ENCODE measurements at regions not wholly inside any gene's neighbourhood (a gene's known extent, or its start where the extent isn't known, plus 50 kb on each side); places are given as distances from the start of the nearest gene placed in this dataset.

DNA sequence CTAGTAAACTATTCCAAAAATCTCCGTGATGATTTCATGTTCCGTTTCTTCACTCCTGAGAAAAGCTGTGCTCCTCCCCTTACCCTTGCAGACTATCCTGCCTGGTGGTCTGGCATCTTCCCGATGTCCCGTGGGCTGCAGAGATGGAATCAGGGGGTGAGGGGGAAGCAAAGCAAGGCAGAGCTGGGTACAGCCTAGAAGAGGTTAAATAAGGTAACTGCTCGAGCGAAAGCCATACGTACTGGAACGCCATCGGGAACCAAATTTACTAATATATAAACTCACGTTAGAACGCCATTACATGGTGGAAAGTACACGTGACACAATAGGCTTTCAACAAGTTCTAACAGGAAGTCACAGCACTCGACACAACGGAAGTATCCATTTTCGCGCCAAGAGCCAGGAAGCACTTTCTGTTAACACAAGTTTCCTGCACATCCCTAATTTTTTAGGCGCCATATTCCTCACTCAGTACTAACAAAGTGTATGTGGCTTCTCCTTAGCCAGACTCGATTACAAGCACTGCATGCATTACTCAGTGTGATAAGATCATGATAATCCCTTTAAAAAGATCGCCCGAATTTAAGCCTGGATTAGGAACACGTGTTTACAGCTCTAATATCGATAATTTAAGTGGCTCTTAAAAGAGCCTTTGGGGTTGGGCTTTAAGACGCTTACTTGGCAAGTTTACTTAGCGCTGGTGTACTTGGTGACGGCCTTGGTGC is 101.6 kb upstream of the PRSS16 start (continued):
- no peak for TF ChIP-seq ZNF713 (CRISPR knock-in tag; IDR thresholded peaks at IDR 0.05)
- TF ChIP-seq SMYD3 (CRISPR knock-in tag; IDR thresholded peaks at IDR 0.05): no peak
- TF ChIP-seq NFE2L2 (IDR thresholded peaks at IDR 0.05; ENCODE audit: low read length): no peak
- TF ChIP-seq POLR2A (IDR thresholded peaks at IDR 0.05; ENCODE audit: insufficient read depth in 1 of 2, low read depth in 2 of 2, low read length in 2 of 2): peak in 1 of 2 experiments; percentile 60; a peak in 2 of 4 replicates
- TF ChIP-seq ATRX (CRISPR knock-in tag; IDR thresholded peaks at IDR 0.05; ENCODE audit: borderline replicate concordance): no peak
- TF ChIP-seq, protein P1, sequence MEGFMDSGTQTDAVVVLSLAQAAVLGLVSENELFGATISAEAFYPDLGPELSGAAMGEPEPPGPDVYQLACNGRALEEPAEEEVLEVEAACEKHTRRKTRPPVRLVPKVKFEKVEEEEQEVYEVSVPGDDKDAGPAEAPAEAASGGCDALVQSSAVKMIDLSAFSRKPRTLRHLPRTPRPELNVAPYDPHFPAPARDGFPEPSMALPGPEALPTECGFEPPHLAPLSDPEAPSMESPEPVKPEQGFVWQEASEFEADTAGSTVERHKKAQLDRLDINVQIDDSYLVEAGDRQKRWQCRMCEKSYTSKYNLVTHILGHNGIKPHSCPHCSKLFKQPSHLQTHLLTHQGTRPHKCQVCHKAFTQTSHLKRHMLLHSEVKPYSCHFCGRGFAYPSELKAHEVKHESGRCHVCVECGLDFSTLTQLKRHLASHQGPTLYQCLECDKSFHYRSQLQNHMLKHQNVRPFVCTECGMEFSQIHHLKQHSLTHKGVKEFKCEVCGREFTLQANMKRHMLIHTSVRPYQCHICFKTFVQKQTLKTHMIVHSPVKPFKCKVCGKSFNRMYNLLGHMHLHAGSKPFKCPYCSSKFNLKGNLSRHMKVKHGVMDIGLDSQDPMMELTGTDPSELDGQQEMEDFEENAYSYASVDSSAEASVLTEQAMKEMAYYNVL (CRISPR knock-in tag; IDR thresholded peaks at IDR 0.05; ENCODE audit: borderline replicate concordance): no peak
- TF ChIP-seq SP5 (CRISPR knock-in tag; IDR thresholded peaks at IDR 0.05; ENCODE audit: borderline replicate concordance, low read depth): no peak
- peak; percentile 37; the same call in 1 of the 2 replicates for TF ChIP-seq ZMYM4 (CRISPR knock-in tag; IDR thresholded peaks at IDR 0.05)
- no peak for TF ChIP-seq MNT (IDR thresholded peaks at IDR 0.05)
- no peak for TF ChIP-seq ZNF75D (CRISPR knock-in tag; IDR thresholded peaks at IDR 0.05; ENCODE audit: borderline replicate concordance)
- TF ChIP-seq, protein P2, sequence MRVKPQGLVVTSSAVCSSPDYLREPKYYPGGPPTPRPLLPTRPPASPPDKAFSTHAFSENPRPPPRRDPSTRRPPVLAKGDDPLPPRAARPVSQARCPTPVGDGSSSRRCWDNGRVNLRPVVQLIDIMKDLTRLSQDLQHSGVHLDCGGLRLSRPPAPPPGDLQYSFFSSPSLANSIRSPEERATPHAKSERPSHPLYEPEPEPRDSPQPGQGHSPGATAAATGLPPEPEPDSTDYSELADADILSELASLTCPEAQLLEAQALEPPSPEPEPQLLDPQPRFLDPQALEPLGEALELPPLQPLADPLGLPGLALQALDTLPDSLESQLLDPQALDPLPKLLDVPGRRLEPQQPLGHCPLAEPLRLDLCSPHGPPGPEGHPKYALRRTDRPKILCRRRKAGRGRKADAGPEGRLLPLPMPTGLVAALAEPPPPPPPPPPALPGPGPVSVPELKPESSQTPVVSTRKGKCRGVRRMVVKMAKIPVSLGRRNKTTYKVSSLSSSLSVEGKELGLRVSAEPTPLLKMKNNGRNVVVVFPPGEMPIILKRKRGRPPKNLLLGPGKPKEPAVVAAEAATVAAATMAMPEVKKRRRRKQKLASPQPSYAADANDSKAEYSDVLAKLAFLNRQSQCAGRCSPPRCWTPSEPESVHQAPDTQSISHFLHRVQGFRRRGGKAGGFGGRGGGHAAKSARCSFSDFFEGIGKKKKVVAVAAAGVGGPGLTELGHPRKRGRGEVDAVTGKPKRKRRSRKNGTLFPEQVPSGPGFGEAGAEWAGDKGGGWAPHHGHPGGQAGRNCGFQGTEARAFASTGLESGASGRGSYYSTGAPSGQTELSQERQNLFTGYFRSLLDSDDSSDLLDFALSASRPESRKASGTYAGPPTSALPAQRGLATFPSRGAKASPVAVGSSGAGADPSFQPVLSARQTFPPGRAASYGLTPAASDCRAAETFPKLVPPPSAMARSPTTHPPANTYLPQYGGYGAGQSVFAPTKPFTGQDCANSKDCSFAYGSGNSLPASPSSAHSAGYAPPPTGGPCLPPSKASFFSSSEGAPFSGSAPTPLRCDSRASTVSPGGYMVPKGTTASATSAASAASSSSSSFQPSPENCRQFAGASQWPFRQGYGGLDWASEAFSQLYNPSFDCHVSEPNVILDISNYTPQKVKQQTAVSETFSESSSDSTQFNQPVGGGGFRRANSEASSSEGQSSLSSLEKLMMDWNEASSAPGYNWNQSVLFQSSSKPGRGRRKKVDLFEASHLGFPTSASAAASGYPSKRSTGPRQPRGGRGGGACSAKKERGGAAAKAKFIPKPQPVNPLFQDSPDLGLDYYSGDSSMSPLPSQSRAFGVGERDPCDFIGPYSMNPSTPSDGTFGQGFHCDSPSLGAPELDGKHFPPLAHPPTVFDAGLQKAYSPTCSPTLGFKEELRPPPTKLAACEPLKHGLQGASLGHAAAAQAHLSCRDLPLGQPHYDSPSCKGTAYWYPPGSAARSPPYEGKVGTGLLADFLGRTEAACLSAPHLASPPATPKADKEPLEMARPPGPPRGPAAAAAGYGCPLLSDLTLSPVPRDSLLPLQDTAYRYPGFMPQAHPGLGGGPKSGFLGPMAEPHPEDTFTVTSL (CRISPR knock-in tag; IDR thresholded peaks at IDR 0.05; ENCODE audit: borderline replicate concordance): 0 out of 2 replicates have a peak, but pooled peaks have one; percentile 20
- TF ChIP-seq ZNF296 (CRISPR knock-in tag; conservative IDR thresholded peaks at IDR 0.05): no peak
- TF ChIP-seq MYC (CRISPR knock-in tag; IDR thresholded peaks at IDR 0.05; ENCODE audit: borderline replicate concordance): no peak
- TF ChIP-seq, protein P3, sequence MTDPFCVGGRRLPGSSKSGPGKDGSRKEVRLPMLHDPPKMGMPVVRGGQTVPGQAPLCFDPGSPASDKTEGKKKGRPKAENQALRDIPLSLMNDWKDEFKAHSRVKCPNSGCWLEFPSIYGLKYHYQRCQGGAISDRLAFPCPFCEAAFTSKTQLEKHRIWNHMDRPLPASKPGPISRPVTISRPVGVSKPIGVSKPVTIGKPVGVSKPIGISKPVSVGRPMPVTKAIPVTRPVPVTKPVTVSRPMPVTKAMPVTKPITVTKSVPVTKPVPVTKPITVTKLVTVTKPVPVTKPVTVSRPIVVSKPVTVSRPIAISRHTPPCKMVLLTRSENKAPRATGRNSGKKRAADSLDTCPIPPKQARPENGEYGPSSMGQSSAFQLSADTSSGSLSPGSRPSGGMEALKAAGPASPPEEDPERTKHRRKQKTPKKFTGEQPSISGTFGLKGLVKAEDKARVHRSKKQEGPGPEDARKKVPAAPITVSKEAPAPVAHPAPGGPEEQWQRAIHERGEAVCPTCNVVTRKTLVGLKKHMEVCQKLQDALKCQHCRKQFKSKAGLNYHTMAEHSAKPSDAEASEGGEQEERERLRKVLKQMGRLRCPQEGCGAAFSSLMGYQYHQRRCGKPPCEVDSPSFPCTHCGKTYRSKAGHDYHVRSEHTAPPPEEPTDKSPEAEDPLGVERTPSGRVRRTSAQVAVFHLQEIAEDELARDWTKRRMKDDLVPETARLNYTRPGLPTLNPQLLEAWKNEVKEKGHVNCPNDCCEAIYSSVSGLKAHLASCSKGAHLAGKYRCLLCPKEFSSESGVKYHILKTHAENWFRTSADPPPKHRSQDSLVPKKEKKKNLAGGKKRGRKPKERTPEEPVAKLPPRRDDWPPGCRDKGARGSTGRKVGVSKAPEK (CRISPR knock-in tag; IDR thresholded peaks at IDR 0.05; ENCODE audit: borderline replicate concordance): no peak
- TF ChIP-seq ARID2 (CRISPR knock-in tag; IDR thresholded peaks at IDR 0.05; ENCODE audit: borderline replicate concordance): no peak
- TF ChIP-seq NCOR1 (IDR thresholded peaks at IDR 0.05; ENCODE audit: borderline replicate concordance, low read length): no peak
- TF ChIP-seq ZKSCAN8 (CRISPR knock-in tag; IDR thresholded peaks at IDR 0.05; ENCODE audit: borderline replicate concordance): no peak
- no peak; the same call in 1 of the 2 replicates for TF ChIP-seq TAF1 (CRISPR knock-in tag; IDR thresholded peaks at IDR 0.05)

Data from HepG2 (cell line).